Left colon (tissue), 2 donors: ENCODE measurements at regions not wholly inside any gene's neighbourhood (a gene's known extent, or its start where the extent isn't known, plus 50 kb on each side); places are given as distances from the start of the nearest gene placed in this dataset.
"Not testable (repeated sequence)": the region's sequence is repeated elsewhere in the genome, so short reads cannot be mapped to it uniquely, and the experiment has no call there.

Experiments used
- ATAC-seq: fragments of 200-7000 bp; cut with Tn5 transposase; one replicate; pipeline ENCODE4 v1.9.1; 2020; ENCODE audit warnings: mild to moderate bottlenecking, moderate library complexity
- DNase-seq, 2 donors: peaks; one replicate each; pipeline ENCODE4 v3.0.0-alpha.2; 2020
- intact Hi-C, 2 donors: fragments of 100-400 bp; cut with DNase I in 1 of 2; cut with micrococcal nuclease in 1 of 2; formaldehyde crosslinking; loops; one replicate each; pipeline versions ENCODE4 v1.11.2 to v1.14.0; 2022; cut with DNase I, micrococcal nuclease
- donor health status: DM: no; HTN: no; CAD: no.
- donor health status: DM: yes; HTN: yes; CAD: no.

DNA sequence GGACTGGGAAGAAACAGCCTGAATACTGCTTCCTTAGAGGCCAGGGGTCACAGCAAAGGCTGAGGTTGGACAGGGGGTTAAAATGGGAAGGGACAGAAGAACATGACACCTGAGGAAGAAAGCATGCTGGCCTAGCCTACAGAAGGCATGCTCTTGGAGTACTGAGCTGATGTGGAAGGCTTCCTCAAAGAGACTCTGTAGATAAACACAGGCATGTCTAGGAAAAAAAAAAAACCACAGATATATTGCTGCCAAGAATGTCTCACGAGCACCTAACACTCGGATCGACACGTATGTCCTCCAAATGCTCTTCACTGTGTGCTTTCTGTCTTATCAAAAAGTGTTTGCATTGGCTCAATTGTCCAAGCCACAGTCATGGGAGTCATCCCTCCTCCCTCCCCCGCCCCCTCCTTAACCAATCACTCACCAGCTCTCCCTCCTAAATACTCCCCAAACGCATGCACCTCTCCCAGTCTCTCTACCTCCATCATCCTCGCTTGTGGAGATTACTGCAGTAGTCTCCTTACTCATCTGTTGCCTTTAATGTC is 101.1 kb upstream of the LRFN2 start:
- no peak for ATAC-seq

DNA sequence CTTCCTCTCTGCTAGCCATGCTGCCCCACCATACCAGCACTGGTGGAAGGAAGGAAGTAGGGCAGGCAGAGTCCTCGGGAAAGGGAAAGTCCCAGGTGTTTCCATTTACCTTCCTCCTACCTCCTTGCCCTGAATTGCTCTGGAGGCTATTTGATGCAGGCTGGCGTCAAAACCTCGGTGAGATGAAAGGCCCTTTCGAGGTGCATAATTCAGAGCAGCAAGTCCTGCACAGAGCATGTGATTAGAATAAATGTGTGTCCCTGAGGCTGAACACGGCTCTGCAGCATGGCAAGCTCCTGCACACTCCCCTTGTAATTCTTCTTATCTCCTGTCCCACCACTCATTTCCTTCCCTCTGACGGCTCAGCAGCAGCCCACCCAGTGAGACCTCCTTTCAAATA is 98.7 kb upstream of the LRFN2 start:
- DNase-seq = peak in 1 of 2 donors; percentile 10
- intact Hi-C loops = no loop called here
- peak; percentile 83 for ATAC-seq

More for the DNA sequence above, 101.1 kb upstream of the LRFN2 start:
- DNase-seq = no peak
- intact Hi-C loops = no loop called here

DNA sequence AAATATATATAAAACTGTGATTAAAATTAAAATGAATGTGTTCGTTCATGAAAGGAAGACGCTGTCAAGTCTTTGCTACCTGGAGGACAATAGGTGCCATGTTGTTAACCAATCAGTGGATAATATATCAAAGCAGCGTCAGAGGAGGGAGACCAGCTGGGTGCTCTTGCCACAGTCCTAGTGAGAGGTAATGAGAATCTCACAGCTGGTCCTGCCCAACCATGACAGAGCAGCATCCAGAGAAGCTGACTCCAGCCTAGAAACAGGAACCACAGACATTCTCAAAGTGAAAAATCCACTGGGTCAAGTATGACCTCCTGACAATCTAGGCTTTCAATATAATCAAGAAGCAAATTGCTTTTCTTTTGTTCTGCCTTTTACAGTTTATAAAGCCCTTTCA is 94.5 kb upstream of the LRFN2 start:
- DNase-seq (no peak), ATAC-seq (no peak)
- intact Hi-C loops = no loop called here

DNA sequence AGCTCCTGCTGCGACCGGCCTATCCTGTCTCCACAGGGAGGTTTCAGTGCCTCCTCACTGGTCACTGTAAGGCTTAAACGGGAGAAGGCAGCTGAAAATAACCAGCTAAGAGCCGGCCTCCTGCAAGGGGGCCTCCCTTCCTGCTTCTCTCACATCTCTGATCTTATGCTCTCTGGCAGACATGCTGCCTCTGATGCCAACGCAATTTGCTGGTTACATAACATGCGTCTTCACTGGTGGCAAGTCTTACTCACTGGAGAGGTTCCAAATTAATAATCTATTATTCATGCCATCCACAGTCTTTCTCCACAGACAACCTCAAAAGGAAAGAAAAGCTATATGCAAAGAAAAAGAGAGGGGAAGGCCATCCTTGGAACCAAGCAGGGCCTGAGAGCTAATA is 91.8 kb upstream of the LRFN2 start:
- no peak for DNase-seq
- ATAC-seq = no peak
- intact Hi-C loops = no loop called here

DNA sequence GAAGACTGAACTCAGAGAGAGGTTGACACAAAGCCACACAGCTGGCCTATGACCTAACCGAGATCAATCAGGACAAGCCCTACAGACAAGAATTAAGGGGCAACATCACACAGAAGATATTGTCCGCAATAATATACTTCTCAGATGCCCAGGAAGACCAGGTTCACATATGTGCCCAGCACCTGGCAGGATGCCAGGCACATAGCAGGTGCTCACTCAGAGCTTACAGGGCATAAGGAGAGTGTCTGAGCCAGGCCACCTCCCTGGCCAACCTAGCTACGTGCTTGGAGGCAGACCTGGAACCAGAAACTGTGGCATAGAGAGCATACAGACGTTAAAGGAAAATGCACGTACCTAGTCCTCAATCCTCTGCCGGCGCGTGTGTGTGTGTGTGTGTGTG is 87.0 kb upstream of the LRFN2 start:
- intact Hi-C loops = no loop called here
- DNase-seq (no peak), ATAC-seq (no peak)

DNA sequence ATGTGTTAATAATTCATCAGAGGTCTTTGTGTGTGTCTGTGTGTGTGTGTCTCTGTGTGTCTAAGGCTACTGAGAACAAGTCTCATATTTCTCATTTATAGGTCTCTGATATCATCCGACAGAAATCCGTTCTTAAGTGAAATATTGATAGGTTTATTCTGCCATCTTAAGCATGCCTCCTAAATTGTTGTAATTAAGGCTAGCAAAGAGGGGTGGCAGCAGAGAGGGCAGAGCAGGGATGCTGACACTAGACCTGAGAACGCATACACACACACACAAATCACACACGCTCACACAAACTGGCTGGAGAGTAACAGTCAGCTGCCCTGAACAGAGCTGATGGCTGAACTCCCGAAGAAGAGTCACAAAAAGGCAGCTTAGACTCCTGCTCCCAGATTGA is 84.9 kb upstream of the LRFN2 start:
- intact Hi-C loops = no loop called here
- ATAC-seq (no peak), DNase-seq (no peak)

DNA sequence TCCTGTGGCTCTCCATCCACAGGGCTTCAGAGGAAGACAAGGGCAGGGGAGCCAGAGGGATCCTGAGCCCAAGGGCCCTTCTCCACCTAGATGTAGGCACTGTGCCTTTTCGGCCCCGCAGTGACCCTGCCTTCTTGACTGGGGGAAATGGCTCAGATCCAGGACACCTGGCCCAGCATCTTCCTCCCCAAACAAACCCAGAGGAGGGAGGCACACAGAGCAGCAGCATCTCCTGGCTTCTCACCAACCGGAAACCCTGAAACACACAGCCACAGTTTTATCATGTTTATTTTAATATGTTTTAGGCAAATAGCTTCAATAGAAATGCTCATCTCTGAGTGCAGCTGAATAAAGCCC is 84.5 kb upstream of the LRFN2 start:
- no peak for ATAC-seq
- intact Hi-C loops = no loop called here

DNA sequence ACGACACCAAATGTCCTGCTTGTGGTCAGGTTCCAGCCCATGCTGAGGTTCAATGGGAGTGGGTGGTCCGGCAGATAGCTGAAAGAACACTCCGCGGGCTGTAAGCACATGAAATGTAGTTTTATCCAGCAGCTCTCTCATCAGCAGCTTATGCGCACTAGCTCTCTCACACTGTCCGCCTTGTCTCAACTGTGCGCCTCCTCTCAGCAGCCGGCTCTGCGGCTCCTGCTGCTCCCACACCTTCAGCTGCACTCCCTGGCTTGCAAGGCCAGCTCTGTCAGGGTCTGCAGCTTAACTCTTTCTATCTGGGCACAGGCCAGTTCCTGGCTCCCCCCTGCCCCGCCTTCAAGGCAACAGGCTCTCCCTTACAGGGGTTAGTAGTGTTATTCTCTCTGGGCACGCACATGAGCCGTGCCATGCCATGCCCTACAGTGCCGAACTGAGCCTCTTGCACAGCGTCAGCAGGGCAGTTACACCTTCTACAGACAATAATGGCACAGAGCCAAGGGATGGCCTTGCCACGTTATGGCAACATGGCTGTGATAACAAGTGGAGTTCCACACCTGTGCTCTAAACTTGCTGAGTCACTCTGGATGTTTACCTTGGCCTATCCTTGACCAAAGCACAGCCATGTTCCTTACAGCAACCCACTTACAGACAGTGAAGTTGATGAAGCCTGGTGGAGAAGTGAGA is 84.0 kb upstream of the LRFN2 start:
- intact Hi-C loops = no loop called here
- DNase-seq (peak in 1 of 2 donors; percentile 4), ATAC-seq (peak; percentile 63)

More for the DNA sequence above, 84.5 kb upstream of the LRFN2 start:
- no peak for DNase-seq

DNA sequence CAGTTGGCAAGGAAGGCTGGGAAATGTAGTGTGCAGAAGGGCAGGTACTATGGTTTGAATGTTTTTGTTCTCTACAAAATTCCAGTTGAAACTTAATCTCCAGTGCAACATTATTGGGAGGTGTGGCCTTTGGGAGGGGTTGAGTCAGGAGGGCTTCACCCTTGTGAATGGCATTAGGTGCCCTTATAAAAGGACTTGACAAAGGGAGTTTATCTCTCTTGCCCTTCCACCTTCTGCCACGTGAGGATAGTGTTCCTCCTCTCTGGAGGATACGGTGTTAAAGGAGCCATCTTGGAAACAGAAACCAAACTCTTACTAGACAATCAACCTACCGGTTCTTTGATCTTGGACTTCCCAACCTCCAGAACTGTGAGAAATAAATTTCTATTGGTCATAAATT is 82.2 kb upstream of the LRFN2 start:
- DNase-seq = no peak
- intact Hi-C loops = no loop called here
- ATAC-seq = no peak

DNA sequence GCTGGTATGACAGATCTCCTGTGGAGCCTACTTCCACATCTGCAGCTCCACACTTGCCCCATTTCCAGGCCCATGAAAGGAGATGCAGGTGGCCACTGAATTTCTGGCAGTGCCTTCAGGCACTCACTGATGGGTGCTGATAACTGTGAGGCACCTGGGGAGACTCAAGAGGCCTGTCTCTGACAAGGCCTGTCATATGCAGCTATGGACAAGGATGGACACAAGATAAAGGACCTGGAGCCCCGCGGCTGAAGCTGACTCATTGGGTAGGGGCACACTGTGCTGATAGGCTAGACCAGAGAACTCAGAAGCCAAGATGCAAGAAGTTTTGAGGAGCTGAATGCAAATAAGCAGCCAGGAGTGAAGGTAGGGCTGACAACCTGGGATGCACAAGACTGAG is 81.0 kb upstream of the LRFN2 start:
- DNase-seq (no peak), ATAC-seq (no peak)
- intact Hi-C loops = no loop called here

DNA sequence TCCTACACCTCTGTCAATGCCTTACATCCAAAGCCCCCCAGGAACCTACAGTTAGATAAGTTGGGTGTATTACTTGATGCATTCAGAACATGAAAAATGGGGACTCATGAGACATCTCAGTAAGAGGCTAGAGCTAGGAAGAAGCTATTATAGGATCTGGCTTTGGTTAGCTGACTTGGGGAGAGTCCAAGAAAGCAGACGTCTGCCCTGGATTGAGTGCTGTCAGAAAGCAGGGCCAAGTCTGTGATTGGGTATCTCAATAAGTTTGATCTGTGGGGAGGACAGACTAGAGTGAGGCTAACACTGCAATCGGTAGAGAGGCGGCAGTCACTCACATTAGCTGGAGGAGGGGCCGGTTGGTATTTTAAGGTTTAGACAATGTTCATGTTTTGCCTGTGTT is 79.4 kb upstream of the LRFN2 start:
- ATAC-seq = no peak
- intact Hi-C loops = no loop called here
- no peak for DNase-seq

DNA sequence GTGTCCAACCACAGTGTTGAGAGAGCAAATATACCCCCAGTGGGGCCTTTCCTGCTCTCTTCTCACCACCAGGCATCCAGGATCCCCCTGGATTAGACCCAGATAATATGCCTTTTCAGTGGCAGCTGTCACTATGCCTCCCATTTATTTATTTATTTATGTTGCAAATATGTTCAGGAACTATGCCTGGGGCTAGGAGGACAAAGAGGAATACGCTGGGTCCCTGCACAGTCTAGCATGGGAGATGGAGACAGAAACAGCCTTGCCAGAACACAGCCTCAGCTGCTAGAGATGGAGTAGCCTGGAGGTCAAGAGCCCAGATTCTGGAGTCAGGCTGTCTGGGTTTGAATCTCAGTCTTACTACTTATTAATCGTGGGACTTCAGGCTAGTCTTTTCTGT is 74.6 kb upstream of the LRFN2 start:
- intact Hi-C loops = no loop called here
- ATAC-seq (no peak), DNase-seq (no peak)

DNA sequence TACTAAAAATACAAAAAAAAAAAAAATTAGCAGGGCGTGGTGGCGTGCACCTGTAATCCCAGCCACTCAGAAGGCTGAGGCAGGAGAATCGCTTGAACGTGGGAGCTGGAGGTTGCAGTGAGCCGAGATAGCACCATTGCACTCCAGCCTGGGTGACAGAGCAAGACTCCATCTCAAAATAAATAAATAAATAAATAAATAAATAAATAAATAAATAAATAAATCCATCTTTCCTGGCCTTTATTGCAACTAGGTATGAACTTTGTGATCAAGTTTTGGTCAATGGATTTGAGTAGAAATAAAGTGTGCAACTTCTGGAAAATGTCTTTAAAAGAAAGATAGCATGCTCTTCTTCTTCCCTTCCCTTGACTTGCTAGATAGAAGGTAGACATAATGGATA is 69.6 kb upstream of the LRFN2 start:
- DNase-seq, ATAC-seq, intact Hi-C loops: not testable (repeated sequence)

DNA sequence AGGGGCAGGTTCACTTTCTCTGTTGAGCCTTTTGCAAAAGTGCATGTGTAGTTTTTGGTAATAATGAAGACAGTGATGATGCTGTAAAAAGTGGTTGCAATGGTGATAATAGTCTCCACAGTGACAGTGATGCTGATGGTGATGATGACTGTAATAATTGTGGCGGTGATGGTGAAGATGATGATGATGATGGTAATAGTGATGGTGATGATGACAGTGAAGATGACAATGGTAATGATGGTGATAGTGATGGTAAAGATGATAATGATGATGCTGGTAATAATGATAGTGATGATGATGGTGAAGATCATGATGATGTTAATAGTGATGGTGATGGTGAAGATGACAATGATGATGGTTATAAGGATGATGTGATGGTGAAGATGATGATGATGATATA is 67.7 kb upstream of the LRFN2 start:
- ATAC-seq (no peak), DNase-seq (no peak)
- intact Hi-C loops = no loop called here

DNA sequence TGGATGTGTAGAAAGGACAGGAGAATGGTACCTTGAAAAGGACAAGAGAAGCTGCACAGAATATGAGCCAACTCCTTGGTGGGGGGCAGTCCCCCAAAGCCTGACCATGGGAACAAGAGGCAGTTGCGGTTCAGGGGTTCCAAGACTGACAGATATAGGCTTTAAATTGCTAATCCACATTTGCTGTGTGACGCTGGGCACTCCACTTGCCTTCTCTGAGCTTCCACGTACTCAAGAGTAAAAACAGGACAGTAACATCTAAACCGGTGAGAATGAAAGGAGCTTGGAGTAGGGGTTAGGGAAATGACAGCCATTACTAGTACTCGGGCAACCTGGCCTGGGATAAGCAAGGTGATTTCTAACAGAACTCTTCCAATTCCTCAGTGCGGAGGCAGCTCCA is 57.9 kb upstream of the LRFN2 start:
- intact Hi-C loops = no loop called here
- DNase-seq (no peak), ATAC-seq (no peak)

DNA sequence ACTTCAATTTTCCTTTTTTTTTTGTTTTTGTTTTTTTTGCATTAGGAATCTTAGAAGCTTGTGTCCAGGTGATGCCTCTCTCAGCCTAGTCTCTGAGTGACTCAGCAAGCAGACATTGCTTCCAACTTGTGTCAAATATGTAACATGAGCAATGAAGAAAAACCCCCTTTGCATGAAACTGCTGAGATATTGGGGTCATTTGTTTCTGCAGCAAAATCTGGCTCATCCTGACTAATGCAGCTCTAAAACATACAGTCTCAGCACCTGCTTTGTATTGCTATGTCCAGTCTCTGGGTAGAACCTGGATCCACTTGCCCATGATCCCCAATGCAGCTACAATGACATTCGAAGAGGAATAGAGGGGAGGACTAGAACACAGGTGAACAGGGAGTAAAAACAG is 55.7 kb upstream of the LRFN2 start:
- intact Hi-C loops = no loop called here
- DNase-seq (no peak), ATAC-seq (no peak)

DNA sequence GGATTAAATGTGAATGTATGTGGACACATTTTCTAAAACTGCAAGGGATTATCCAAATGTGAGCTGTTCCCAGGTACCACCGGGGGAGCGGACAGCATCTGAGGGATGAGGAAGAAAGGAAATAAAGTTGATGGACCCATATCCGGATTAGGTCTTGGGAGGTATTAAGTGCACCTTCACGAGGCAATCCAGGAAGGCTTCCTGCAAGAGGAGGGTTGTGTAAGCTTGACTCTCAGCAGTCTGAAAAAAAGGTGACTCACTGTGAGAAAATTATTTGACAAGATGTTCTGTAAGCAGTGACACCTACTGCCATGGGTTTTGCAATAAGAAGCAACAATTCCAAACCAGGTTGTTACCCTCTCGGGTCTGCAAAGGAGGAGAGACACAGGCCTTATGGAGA is 55.0 kb upstream of the LRFN2 start:
- intact Hi-C loops = no loop called here
- ATAC-seq (no peak), DNase-seq (no peak)

DNA sequence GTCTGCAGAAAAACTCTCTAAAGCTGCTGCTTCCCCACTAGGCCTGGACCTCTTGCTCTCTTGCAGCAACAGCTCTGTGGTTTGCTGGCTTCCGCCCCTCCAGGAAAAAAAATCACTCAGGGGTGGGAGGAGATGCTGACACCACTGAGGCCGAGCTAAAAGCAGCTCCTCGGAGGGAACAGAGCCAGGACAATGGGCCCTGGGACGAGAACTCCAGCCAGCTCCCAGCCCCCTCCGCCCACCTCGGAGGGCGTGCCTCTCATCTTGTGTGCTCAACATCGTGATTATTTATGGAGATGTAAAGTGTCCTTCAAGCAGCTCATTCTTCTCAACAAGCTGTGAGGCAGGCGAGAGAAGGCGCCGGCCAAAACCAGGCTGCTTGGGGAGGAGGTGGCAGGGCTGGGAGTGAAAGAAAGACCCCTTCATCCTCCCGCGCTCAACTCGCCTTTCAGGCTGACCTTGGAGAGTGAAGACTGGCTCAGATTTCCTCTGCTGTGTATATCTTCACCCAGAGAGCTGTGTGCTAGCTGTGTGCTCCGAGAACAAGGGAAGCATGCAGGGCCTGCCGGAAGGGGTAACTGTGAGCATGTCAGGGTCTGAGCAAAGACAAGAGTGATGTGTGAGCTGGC is 53.5 kb upstream of the LRFN2 start:
- no peak for DNase-seq
- ATAC-seq = no peak

More for the DNA sequence above, 53.5 kb upstream of the LRFN2 start:
- intact Hi-C loops = no loop called here
